B cell (primary cell): ENCODE measurements at regions not wholly inside any gene's neighbourhood (a gene's known extent, or its start where the extent isn't known, plus 50 kb on each side); places are given as distances from the start of the nearest gene placed in this dataset.

Source experiments
- ATAC-seq: fragments of 200-7000 bp; cut with Tn5 transposase; one replicate; pipeline ENCODE4 v1.10.0; 2021; ENCODE audit warnings: low read depth, mild to moderate bottlenecking, moderate number of reproducible peaks, moderate library complexity
- CTCF ChIA-PET: fragments of 350-600 bp; sonication (Branson Sonifier 250); formaldehyde crosslinking; loops from one replicate; lab custom pipeline; 2021; ENCODE audit warnings: antibody characterized with exemption, inconsistent platforms; lab: Charles Lee
- POLR2A ChIA-PET: fragments of 350-600 bp; sonication (Branson Sonifier 250); formaldehyde crosslinking; loops from one replicate; lab custom pipeline; 2021; ENCODE audit warnings: antibody characterized with exemption; lab: Charles Lee
- DNase-seq: peaks from one replicate; pipeline ENCODE4 v3.0.0; 2013
- H2AFZ ChIP-seq: 2 replicates; pipeline ENCODE4 v1.6.1; 2012; ENCODE audit warnings: mild to moderate bottlenecking, low read depth, low read length; ENCODE audit not compliant: insufficient read depth, poor library complexity, severe bottlenecking
- H3K27ac ChIP-seq, 2 donors: 1 replicate in 1 of 2; 2 replicates in 1 of 2; pipeline ENCODE4 v1.5.1; 2012 to 2013; ENCODE audit warnings: low read length in 2 of 2, mild to moderate bottlenecking in 2 of 2, moderate library complexity in 1 of 2
- H3K27me3 ChIP-seq, 4 experiments: fragments of 200-600 bp in 1 of 4; sonication (generic) in 1 of 4; replicated peaks in 1 of 4; 1 replicate in 2 of 4; 2 replicates in 2 of 4; pipeline versions ENCODE4 v1.6.1 to v1.7.0; 2013 to 2016; ENCODE audit warnings: low read length in 3 of 4, mild to moderate bottlenecking in 2 of 4, mixed read lengths in 1 of 4, moderate library complexity in 1 of 4; ENCODE audit not compliant: insufficient read depth in 4 of 4, control insufficient read depth in 3 of 4; ENCODE audit errors: control extremely low read depth in 1 of 4
- H3K36me3 ChIP-seq, 2 experiments: replicated peaks in 1 of 2; 1 replicate in 1 of 2; 2 replicates in 1 of 2; pipeline versions ENCODE4 v1.6.1 to v1.7.1; 2013; ENCODE audit warnings: low read length in 1 of 2; ENCODE audit not compliant: insufficient read depth in 2 of 2, control insufficient read depth in 1 of 2; ENCODE audit errors: control extremely low read depth in 1 of 2, extremely low read depth in 1 of 2
- H3K4me1 ChIP-seq, 2 donors: fragments of 200-600 bp in 1 of 2; sonication (generic) in 1 of 2; 1 replicate in 1 of 2; 2 replicates in 1 of 2; pipeline versions ENCODE4 v1.5.1 to v1.6.1; 2013 to 2017; ENCODE audit warnings: low read length in 2 of 2; ENCODE audit not compliant: control insufficient read depth in 2 of 2, insufficient read depth in 2 of 2
- H3K4me2 ChIP-seq: replicated peaks from 2 replicates; pipeline ENCODE3; 2012; ENCODE audit warnings: mild to moderate bottlenecking, low read depth, low read length; ENCODE audit not compliant: poor library complexity, severe bottlenecking
- H3K4me3 ChIP-seq, 5 experiments: fragments of 200-600 bp in 1 of 5; sonication (generic) in 1 of 5; 1 replicate in 3 of 5; 2 replicates in 2 of 5; pipeline versions ENCODE4 v1.5.1 to v1.7.0; 2011 to 2016; ENCODE audit warnings: low read length in 4 of 5, mild to moderate bottlenecking in 4 of 5, low read depth in 2 of 5, control low read depth in 1 of 5, moderate library complexity in 1 of 5; ENCODE audit not compliant: insufficient read depth in 1 of 5; ENCODE audit errors: control extremely low read depth in 1 of 5, extremely low read depth in 1 of 5
- H3K79me2 ChIP-seq: fragments of 200-600 bp; sonication (generic); one replicate; pipeline ENCODE4 v1.6.0; 2016; ENCODE audit warnings: low read length; ENCODE audit not compliant: control insufficient read depth, insufficient read depth
- H3K9ac ChIP-seq: fragments of 200-600 bp; sonication (generic); 2 replicates; pipeline ENCODE4 v1.6.1; 2017; ENCODE audit warnings: mild to moderate bottlenecking, low read length, moderate library complexity
- H3K9me3 ChIP-seq, 3 donors: one replicate each; pipeline versions ENCODE4 v1.6.1 to v1.7.1; 2013; ENCODE audit warnings: low read length in 2 of 3; ENCODE audit not compliant: control insufficient read depth in 2 of 3, insufficient read depth in 1 of 3; ENCODE audit errors: control extremely low read depth in 1 of 3
- H4K20me1 ChIP-seq: 2 replicates; pipeline ENCODE4 v1.6.0; 2012; ENCODE audit warnings: mild to moderate bottlenecking, low read length; ENCODE audit not compliant: insufficient read depth, control insufficient read depth, poor library complexity, severe bottlenecking
- H3K27ac Mint-ChIP-seq: one replicate; pipeline ENCODE4 v1.8.0; 2021; ENCODE audit warnings: mixed read lengths
- H3K27me3 Mint-ChIP-seq: one replicate; pipeline ENCODE4 v1.8.0; 2021; ENCODE audit warnings: mixed read lengths
- H3K4me1 Mint-ChIP-seq: one replicate; pipeline ENCODE4 v1.8.0; 2021; ENCODE audit warnings: mixed read lengths
- H3K4me3 Mint-ChIP-seq: one replicate; pipeline ENCODE4 v1.8.0; 2021; ENCODE audit warnings: mixed read lengths
- H3K9me3 Mint-ChIP-seq: one replicate; pipeline ENCODE4 v1.8.0; 2022; ENCODE audit warnings: mixed read lengths; ENCODE audit not compliant: insufficient read depth
- EZH2 ChIP-seq: IDR thresholded peaks from 2 replicates; pipeline ENCODE4 v1.6.1; 2012; ENCODE audit warnings: borderline replicate concordance, low read depth, mild to moderate bottlenecking, moderate library complexity, low read length; ENCODE audit not compliant: insufficient read depth, poor library complexity, severe bottlenecking
- WGBS: methylation state at CpG from one replicate; pipeline ENCODE4 v1.1.5; 2013; ENCODE audit warnings: missing lambda C conversion rate; ENCODE audit not compliant: insufficient coverage; 5-methylcytosine and 5-hydroxymethylcytosine counted together
- intact Hi-C: fragments of 100-400 bp; cut with micrococcal nuclease; formaldehyde crosslinking; loops from one replicate; pipeline ENCODE4 v1.10.0; 2022
- TF ChIP-seq, protein P1 (sequence below): fragments of 200-600 bp; IDR thresholded peaks from one replicate; pipeline ENCODE4 v1.8.0; 2022; ENCODE audit warnings: antibody characterized with exemption, mild to moderate bottlenecking

DNA sequence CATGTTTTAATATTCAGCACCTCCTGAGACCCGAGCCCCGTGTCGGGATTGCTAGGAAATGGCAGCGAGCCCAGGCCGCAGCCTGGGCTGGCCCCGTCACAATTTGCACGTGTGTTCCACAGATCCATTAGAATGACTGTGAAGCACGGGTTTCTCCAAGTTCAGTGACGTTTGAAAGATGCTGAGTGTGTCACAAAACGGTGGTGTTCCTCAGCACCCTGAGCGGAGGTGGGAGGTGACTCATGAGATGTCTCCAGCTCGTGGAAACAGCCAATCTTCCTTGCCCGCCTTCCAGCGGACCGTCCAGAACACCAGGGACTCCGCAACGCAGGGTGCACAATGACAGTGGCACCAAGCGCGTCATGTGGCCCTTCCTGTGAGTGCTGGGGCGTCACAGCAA, 412.8 kb downstream of the IRX2 start:
- Mint-ChIP-seq H3K27ac (no peak overlapping the region), H3K9me3 (no peaks in the 10 kb centered on the region), H3K4me3 (no peak overlapping the region), H3K4me1 (no peaks in the 10 kb centered on the region), H3K27me3 (no peaks in the 10 kb centered on the region)
- Histone ChIP-seq H3K4me2 (no peak overlapping the region), H3K9me3 (peaks cover 0 to 25% (median 0%) of the 10 kb centered on the region in 3 donors), H3K4me3 (no peak overlapping the region), H3K27me3 (no peaks in the 10 kb centered on the region), H3K79me2 (no peaks in the 10 kb centered on the region), H3K36me3 (no peaks in the 10 kb centered on the region), H2AFZ (no peak overlapping the region), H3K4me1 (no peaks in the 10 kb centered on the region), H4K20me1 (no peaks in the 10 kb centered on the region), H3K9ac (no peak overlapping the region), H3K27ac (no peak overlapping the region)
- ChIA-PET POLR2A (no interaction called here), CTCF (no interaction called here)
- DNase-seq (no peak), ATAC-seq (no peak)
- intact Hi-C loops, result no loop called here
- no peak for TF ChIP-seq EZH2
- TF ChIP-seq, protein P1, sequence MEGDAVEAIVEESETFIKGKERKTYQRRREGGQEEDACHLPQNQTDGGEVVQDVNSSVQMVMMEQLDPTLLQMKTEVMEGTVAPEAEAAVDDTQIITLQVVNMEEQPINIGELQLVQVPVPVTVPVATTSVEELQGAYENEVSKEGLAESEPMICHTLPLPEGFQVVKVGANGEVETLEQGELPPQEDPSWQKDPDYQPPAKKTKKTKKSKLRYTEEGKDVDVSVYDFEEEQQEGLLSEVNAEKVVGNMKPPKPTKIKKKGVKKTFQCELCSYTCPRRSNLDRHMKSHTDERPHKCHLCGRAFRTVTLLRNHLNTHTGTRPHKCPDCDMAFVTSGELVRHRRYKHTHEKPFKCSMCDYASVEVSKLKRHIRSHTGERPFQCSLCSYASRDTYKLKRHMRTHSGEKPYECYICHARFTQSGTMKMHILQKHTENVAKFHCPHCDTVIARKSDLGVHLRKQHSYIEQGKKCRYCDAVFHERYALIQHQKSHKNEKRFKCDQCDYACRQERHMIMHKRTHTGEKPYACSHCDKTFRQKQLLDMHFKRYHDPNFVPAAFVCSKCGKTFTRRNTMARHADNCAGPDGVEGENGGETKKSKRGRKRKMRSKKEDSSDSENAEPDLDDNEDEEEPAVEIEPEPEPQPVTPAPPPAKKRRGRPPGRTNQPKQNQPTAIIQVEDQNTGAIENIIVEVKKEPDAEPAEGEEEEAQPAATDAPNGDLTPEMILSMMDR, result no peak
- WGBS, result 81% methylated on average over 20 of the region's 20 CpGs

- no peaks in the 10 kb centered on the region for H3K4me1 ChIP-seq
- peaks cover 0 to 30% (median 0%) of the 10 kb centered on the region in 3 donors for H3K9me3 ChIP-seq
- no peak overlapping the region for H3K9ac ChIP-seq
- TF ChIP-seq, protein P1, result no peak
- no peak for TF ChIP-seq EZH2
- Mint-ChIP-seq H3K27me3 (no peaks in the 10 kb centered on the region), H3K27ac (no peak overlapping the region), H3K4me3 (no peak overlapping the region), H3K9me3 (no peaks in the 10 kb centered on the region), H3K4me1 (no peaks in the 10 kb centered on the region)
- H3K27me3 ChIP-seq, result no peaks in the 10 kb centered on the region
- CTCF ChIA-PET, result no interaction called here
- ATAC-seq (no peak), DNase-seq (no peak)
- no peaks in the 10 kb centered on the region for H4K20me1 ChIP-seq
- no peak overlapping the region for H3K4me2 ChIP-seq
- no peaks in the 10 kb centered on the region for H3K79me2 ChIP-seq
- no peak overlapping the region for H2AFZ ChIP-seq
- no peak overlapping the region for H3K27ac ChIP-seq
- intact Hi-C loops, result no loop called here
- H3K4me3 ChIP-seq, result no peak overlapping the region
- WGBS, result 96% methylated on average over 8 of the region's 13 CpGs
- POLR2A ChIA-PET, result no interaction called here
- H3K36me3 ChIP-seq, result no peaks in the 10 kb centered on the region
These were observed 415.6 kb downstream of the IRX2 start for GRCh38 chr5:2335733-2336515.
